ENCODE measurements at regions not wholly inside any gene's neighbourhood (a gene's known extent, or its start where the extent isn't known, plus 50 kb on each side); places are given as distances from the start of the nearest gene placed in this dataset.

DNA sequence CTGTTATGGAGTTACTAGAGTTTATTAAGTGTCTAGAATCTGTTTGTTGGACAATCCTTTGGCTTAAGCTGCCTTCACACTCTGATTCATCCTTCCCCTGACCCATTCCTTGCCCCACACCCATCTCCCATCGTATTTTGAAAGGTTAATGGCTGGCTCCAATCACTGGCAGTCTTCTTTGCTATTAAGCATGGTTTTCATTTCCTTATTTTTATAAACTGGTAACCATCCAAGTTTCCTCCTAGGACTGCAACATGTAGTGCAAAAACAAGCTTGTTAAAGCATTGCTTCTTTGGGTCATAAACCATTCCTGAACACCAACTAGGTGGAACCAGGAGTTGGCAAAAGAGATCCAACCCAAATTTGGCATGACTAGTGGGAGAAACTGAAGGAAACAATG, 148.4 kb downstream of the DTWD1 start:
- no peaks in the 10 kb centered on the region for H3K4me1 ChIP-seq (ENCODE audit: control insufficient read depth in 2 of 2, insufficient read depth in 2 of 2, low read length in 1 of 2)
- no peak overlapping the region for H3K4me3 ChIP-seq (ENCODE audit: low read depth in 1 of 2, low read length in 2 of 2)
- WGBS, 2 donors: 7 to 28% methylated on average over 1 of the region's 1 CpG
- H3K27ac ChIP-seq (ENCODE audit: low read depth in 2 of 2, low read length in 1 of 2): no peak overlapping the region
- H3K9me3 ChIP-seq (ENCODE audit: control insufficient read depth in 2 of 2, insufficient read depth in 1 of 2, low read depth in 1 of 2, low read length in 1 of 2): no peaks in the 10 kb centered on the region
- H3K27me3 ChIP-seq (ENCODE audit: control insufficient read depth in 1 of 2, insufficient read depth in 2 of 2, low read length in 2 of 2): no peaks in the 10 kb centered on the region
- H3K36me3 ChIP-seq (ENCODE audit: control insufficient read depth in 2 of 2, insufficient read depth in 2 of 2, low read length in 1 of 2): no peaks in the 10 kb centered on the region

DNA sequence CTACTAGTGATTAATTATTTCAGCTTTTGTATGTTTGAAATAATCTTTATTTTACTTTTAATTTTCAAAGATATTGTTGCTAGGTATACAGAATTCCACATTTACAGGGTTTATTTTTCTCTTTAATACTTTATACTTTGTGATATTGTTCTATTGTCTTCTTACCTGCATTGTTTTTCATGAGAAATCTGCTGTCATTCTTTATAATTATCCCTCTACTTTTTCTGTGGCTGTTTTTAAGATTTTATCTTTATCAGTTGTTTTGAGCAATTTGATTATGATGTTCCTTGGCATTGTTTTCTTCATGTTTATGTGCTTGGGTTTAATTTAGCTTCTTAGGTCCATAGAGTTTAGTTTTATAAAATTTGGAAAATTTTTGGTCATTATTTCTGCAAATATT, 168.6 kb downstream of the DTWD1 start:
- no peaks in the 10 kb centered on the region for H3K4me1 ChIP-seq (ENCODE audit: control insufficient read depth in 2 of 2, insufficient read depth in 2 of 2, low read length in 1 of 2)
- H3K27me3 ChIP-seq (ENCODE audit: control insufficient read depth in 1 of 2, insufficient read depth in 2 of 2, low read length in 2 of 2): no peaks in the 10 kb centered on the region
- no peak overlapping the region for H3K27ac ChIP-seq (ENCODE audit: low read depth in 2 of 2, low read length in 1 of 2)
- peaks cover 0 to 4% of the 10 kb centered on the region in 2 donors for H3K9me3 ChIP-seq (ENCODE audit: control insufficient read depth in 2 of 2, insufficient read depth in 1 of 2, low read depth in 1 of 2, low read length in 1 of 2)
- no peak overlapping the region for H3K4me3 ChIP-seq (ENCODE audit: low read depth in 1 of 2, low read length in 2 of 2)
- H3K36me3 ChIP-seq (ENCODE audit: control insufficient read depth in 2 of 2, insufficient read depth in 2 of 2, low read length in 1 of 2): no peaks in the 10 kb centered on the region

DNA sequence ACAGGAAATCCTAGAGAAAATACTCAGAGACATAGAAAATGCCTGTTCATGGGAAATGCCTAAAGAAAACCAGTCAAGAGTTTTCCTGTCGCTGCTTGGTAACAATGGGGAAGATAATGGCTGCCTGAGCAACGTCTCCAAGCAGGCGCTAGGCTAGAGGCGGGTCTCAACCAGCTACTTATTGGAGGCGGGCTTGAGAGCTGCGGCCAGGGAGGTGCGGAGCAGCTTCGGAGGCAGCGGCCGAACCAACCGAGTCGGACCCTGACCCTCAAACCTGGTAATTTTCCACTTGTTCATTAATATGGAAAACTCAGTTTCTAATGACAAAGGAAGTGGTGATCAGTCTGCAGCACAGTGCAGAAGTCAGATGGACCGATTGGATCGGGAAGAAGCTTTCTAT, 173.1 kb downstream of the DTWD1 start:
- Histone ChIP-seq H3K27ac (ENCODE audit: low read depth in 2 of 2, low read length in 1 of 2) (no peak overlapping the region), H3K4me3 (ENCODE audit: low read depth in 1 of 2, low read length in 2 of 2) (no peak overlapping the region), H3K9me3 (ENCODE audit: control insufficient read depth in 2 of 2, insufficient read depth in 1 of 2, low read depth in 1 of 2, low read length in 1 of 2) (peaks cover 0 to 4% of the 10 kb centered on the region in 2 donors), H3K27me3 (ENCODE audit: control insufficient read depth in 1 of 2, insufficient read depth in 2 of 2, low read length in 2 of 2) (no peaks in the 10 kb centered on the region), H3K36me3 (ENCODE audit: control insufficient read depth in 2 of 2, insufficient read depth in 2 of 2, low read length in 1 of 2) (no peaks in the 10 kb centered on the region), H3K4me1 (ENCODE audit: control insufficient read depth in 2 of 2, insufficient read depth in 2 of 2, low read length in 1 of 2) (no peaks in the 10 kb centered on the region)
- WGBS, 2 donors: 86 to 92% methylated on average over 14 of the region's 14 CpGs

DNA sequence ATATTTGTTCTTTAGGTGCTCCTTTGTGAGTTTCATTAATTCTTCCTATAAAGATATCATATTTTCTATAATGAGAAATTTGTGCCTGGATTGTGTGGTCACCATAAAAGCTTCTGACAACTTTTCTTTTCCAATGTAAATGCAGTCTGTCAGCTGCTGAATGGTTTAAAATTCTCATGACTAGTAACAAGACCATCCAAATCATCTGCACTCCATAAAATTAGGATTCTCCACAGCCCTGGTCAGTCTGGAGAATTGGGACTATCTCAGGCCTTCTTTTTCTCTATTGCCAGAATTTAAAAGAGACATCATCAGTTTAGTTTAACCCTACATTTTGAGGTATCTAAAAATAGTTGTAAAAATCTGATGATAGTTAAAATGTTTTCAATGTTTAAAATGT, 180.9 kb downstream of the DTWD1 start:
- H3K4me3 ChIP-seq (ENCODE audit: low read depth in 1 of 2, low read length in 2 of 2): no peak overlapping the region

More for the DNA sequence above, 180.9 kb downstream of the DTWD1 start:
- H3K36me3 ChIP-seq (ENCODE audit: control insufficient read depth in 2 of 2, insufficient read depth in 2 of 2, low read length in 1 of 2): no peaks in the 10 kb centered on the region
- no peaks in the 10 kb centered on the region for H3K4me1 ChIP-seq (ENCODE audit: control insufficient read depth in 2 of 2, insufficient read depth in 2 of 2, low read length in 1 of 2)
- H3K27ac ChIP-seq (ENCODE audit: low read depth in 2 of 2, low read length in 1 of 2): no peak overlapping the region
- H3K9me3 ChIP-seq (ENCODE audit: control insufficient read depth in 2 of 2, insufficient read depth in 1 of 2, low read depth in 1 of 2, low read length in 1 of 2): no peaks in the 10 kb centered on the region
- H3K27me3 ChIP-seq (ENCODE audit: control insufficient read depth in 1 of 2, insufficient read depth in 2 of 2, low read length in 2 of 2): no peaks in the 10 kb centered on the region

Data from esophagus (tissue), 2 donors.